Epithelial cell of proximal tubule (primary cell): ENCODE measurements at regions not wholly inside any gene's neighbourhood (a gene's known extent, or its start where the extent isn't known, plus 50 kb on each side); places are given as distances from the start of the nearest gene placed in this dataset.

Source experiments
- DNase-seq: peaks from one replicate; pipeline ENCODE4 v3.0.0-alpha.2; 2011; ENCODE audit warnings: low read depth
- H3K4me3 ChIP-seq: 2 replicates; pipeline ENCODE4 v1.5.1; 2011; ENCODE audit warnings: low read depth, mild to moderate bottlenecking, low read length
- TF ChIP-seq, protein P1 (sequence below): conservative IDR thresholded peaks from 2 replicates; pipeline ENCODE4 v1.5.1; 2012; ENCODE audit warnings: low read depth, mild to moderate bottlenecking, low read length

DNA sequence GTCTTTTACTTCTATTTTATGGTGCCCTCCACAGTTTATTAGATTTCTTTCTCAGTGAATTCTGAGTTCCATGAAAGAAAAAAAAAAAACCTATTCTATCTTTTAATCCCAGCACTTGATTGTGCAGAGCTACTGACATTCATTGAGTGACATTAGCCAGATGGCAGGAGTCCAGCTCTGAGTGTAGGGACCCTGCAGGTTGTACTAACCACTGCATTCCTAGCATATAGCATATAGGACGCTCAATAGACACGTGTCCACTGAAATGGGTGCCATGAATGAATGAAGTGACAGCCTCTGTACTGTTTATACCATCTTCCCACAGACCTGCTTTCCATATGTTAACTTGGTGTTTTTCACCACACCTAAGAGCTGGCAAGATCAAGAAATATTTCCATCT lies 206.3 kb downstream of the RAP2A start:
- TF ChIP-seq, protein P1, sequence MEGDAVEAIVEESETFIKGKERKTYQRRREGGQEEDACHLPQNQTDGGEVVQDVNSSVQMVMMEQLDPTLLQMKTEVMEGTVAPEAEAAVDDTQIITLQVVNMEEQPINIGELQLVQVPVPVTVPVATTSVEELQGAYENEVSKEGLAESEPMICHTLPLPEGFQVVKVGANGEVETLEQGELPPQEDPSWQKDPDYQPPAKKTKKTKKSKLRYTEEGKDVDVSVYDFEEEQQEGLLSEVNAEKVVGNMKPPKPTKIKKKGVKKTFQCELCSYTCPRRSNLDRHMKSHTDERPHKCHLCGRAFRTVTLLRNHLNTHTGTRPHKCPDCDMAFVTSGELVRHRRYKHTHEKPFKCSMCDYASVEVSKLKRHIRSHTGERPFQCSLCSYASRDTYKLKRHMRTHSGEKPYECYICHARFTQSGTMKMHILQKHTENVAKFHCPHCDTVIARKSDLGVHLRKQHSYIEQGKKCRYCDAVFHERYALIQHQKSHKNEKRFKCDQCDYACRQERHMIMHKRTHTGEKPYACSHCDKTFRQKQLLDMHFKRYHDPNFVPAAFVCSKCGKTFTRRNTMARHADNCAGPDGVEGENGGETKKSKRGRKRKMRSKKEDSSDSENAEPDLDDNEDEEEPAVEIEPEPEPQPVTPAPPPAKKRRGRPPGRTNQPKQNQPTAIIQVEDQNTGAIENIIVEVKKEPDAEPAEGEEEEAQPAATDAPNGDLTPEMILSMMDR: no peak

DNA sequence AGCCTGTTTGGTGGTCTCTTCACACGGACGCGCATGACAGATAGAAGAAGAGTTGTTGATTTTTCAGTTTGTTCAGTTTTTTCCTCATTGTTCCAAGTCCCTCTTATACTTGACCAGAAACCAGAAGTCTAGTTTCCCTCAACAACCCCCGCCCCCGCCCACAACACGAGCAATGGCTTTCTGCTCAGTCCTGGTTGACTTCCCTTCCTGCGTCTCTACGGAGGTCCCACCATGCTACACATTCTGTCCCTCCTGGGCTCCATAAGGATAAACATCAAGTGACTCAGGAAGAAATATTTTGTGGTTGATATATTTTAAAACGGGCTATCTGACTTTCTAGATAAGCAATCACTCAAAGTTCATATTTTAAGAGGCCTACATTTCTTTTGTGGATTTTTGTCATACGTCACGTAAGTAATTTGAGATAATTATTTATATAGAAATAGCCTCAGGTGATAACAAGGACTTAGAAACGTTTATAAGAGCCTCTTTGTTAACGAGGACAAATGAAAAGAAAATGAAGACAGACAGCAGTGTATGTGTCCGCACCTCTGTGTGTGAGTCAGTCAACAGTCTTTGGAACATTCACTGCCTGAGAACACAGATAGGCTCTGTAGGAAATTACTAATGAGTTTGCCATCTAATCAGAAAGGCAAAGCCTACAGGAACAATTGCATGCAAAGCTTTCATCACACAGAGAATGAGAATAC lies 214.4 kb downstream of the RAP2A start:
- DNase-seq: no peak
- TF ChIP-seq, protein P1: no peak
- no peak overlapping the region for H3K4me3 ChIP-seq

More for the DNA sequence above, 206.3 kb downstream of the RAP2A start:
- no peak for DNase-seq
- H3K4me3 ChIP-seq: no peak overlapping the region

DNA sequence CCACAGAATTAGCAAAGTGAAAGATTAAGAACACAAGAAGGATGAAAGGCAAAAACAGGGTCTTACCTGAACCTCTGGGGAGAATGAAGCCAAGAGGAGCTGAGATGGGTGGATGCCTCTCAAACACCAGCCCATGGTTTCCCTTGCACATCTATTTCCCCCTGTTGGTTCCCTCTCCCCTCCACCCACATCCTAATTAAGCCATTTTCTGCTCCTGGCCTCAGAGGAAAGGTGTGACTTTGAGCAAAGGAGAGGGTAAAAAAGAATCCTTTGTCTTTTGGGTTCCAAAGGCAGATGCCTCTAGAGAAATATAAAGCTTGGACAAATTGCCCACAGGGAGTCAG lies 214.9 kb downstream of the RAP2A start:
- TF ChIP-seq, protein P1: no peak
- no peak overlapping the region for H3K4me3 ChIP-seq
- no peak for DNase-seq

DNA sequence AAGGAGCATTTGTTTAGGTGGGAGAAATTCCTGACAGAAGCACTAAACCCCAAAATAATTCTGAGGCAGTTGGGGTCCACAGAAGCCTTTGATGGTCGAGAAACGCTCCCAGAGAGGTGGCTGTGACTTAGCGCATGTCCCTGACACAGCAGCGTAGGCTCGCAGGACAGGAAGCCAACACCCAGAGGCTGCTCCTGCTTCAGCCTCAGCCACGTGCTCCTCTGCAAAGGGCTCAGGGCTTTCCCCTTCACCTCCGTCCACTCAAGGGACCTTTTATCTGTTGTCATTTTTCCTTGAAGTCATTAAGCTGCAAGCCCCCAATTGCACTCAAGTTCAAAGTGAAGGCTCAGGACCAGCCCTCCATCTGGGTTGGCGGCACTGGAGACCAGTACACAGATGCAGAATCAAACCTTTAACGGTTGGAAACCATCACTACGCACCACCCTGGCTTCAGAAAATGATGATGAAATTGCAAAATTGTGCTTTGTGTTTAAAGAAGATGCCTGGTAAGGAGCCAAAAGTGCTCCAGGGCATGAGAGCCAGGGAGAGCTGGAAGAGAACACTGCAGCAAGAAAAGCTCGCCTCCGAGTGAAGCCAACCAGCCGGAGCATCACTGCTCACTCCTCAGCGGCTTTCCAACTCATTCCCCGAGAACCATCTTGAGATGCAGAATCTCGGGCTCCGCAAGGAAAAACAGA lies 219.6 kb downstream of the RAP2A start:
- no peak for DNase-seq
- TF ChIP-seq, protein P1: no peak

DNA sequence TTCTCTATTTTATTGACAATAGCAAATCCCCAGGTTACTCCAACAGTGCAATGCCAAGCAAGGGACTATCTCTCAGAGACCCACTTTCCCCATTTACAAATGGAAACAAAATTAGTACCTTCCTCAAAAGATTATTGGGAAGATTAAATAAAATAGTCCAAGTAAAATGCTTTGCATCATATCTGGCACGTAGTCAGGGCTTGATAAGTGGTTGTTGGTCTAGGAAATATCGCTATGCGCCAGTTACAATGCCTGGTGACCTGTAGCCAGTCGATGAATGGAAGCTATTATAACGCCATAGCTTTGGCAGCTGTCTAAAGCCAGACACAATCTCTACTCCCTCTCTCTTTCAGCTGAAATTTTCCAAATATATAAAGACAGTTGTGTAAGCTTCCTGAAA lies 220.3 kb downstream of the RAP2A start:
- H3K4me3 ChIP-seq: no peak overlapping the region
- DNase-seq: no peak
- TF ChIP-seq, protein P1: no peak

More for the DNA sequence above, 219.6 kb downstream of the RAP2A start:
- no peak overlapping the region for H3K4me3 ChIP-seq

DNA sequence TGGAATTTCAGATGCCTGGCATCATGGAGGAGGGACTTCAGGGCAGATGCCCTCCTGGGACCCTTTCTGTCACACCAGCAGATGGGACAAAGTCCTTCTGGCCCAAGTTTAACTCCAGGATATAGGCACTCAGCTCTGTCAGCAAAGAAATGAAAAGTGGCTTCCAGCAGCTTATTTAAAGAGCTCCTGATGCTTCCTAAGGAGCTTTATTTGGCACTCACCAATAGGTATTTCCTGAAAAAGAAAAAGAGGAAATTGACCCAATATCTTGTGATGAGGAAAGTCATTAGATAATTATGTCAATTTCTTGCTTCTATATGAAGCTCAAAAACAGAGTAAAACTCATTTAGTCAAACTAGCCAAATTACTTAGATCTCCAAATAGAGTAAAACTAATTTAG lies 224.6 kb downstream of the RAP2A start:
- DNase-seq: no peak
- TF ChIP-seq, protein P1: no peak
- no peak overlapping the region for H3K4me3 ChIP-seq

DNA sequence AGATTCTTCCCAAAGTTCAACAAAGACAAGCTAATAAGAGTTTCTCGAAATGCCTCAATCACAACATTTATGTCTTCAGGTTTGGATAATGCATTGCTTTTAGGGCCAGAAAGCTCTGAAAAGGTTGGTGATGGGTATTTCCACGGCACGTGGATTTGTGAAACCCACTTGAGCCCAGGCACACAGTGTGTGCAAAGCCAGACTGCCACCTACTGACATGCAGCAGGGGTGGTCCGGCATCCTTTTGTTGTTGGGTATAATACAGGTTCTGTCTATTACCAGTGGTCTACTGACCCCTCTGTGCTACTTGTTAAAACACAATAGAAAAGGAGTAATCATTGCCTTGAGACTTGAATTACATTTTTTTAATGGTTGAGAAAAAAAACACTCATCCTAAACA lies 225.6 kb downstream of the RAP2A start:
- peak; percentile 1 for DNase-seq
- H3K4me3 ChIP-seq: no peak overlapping the region
- TF ChIP-seq, protein P1: peak; percentile 63
